Breast epithelium (tissue), 3 donors: ENCODE measurements at regions not wholly inside any gene's neighbourhood (a gene's known extent, or its start where the extent isn't known, plus 50 kb on each side); places are given as distances from the start of the nearest gene placed in this dataset.

Experiments used
- CTCF ChIP-seq, 3 donors: fragments of 450-650 bp; IDR thresholded peaks; one replicate each; pipeline ENCODE4 v1.5.1; 2016 to 2017; ENCODE audit warnings: antibody characterized with exemption in 3 of 3, mild to moderate bottlenecking in 3 of 3, moderate library complexity in 3 of 3
- POLR2A ChIP-seq: fragments of 450-650 bp; IDR thresholded peaks from one replicate; pipeline ENCODE4 v1.6.1; 2016; ENCODE audit warnings: antibody characterized with exemption, mild to moderate bottlenecking, moderate library complexity
- POLR2AphosphoS5 ChIP-seq, 3 donors: sonication (generic); formaldehyde crosslinking; IDR thresholded peaks; one replicate each; pipeline ENCODE4 v1.6.1; 2017; ENCODE audit warnings: antibody characterized with exemption in 3 of 3

GRCh38 chr10:53396876-53397275, 624.3 kb upstream of the MBL2 start:
- TF ChIP-seq CTCF (IDR thresholded peaks at IDR 0.05) (no peak), POLR2A (no peak), POLR2AphosphoS5 (IDR thresholded peaks at IDR 0.05) (no peak)
